ENCODE measurements at regions not wholly inside any gene's neighbourhood (a gene's known extent, or its start where the extent isn't known, plus 50 kb on each side); places are given as distances from the start of the nearest gene placed in this dataset.

DNA sequence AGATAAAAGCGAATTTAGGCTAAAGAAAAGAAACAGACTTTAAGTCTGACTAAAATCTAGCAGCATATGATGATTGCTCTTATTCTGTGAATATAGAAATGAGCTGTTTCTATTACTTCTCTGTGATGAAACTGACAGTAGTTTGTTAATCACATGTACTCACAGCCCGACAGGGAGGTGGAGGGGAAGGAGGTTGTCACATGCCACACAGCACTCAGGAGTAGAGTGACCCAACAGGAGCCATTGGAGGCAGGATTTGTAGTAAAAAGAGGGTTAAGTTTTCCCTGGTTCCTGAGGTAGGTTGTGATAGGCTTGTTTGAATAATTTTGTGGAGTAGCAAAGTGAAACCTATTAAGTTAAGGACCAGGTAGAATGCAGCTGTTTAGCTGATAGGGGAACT lies 495.9 kb downstream of the CENPC start:
- Histone ChIP-seq H3K4me3 (no peak overlapping the region), H3K4me1 (no peaks in the 10 kb centered on the region), H3K27me3 (no peaks in the 10 kb centered on the region), H3K36me3 (no peaks in the 10 kb centered on the region), H3K9me3 (no peaks in the 10 kb centered on the region), H3K9ac (ENCODE audit: low read depth in 2 of 2, low read length in 2 of 2) (no peak overlapping the region), H3K27ac (no peak overlapping the region)
- TF ChIP-seq, protein P1, sequence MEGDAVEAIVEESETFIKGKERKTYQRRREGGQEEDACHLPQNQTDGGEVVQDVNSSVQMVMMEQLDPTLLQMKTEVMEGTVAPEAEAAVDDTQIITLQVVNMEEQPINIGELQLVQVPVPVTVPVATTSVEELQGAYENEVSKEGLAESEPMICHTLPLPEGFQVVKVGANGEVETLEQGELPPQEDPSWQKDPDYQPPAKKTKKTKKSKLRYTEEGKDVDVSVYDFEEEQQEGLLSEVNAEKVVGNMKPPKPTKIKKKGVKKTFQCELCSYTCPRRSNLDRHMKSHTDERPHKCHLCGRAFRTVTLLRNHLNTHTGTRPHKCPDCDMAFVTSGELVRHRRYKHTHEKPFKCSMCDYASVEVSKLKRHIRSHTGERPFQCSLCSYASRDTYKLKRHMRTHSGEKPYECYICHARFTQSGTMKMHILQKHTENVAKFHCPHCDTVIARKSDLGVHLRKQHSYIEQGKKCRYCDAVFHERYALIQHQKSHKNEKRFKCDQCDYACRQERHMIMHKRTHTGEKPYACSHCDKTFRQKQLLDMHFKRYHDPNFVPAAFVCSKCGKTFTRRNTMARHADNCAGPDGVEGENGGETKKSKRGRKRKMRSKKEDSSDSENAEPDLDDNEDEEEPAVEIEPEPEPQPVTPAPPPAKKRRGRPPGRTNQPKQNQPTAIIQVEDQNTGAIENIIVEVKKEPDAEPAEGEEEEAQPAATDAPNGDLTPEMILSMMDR (IDR thresholded peaks at IDR 0.05) = no peak
- intact Hi-C loops (cut with DNase I) = no loop called here
- no peak for DNase-seq

DNA sequence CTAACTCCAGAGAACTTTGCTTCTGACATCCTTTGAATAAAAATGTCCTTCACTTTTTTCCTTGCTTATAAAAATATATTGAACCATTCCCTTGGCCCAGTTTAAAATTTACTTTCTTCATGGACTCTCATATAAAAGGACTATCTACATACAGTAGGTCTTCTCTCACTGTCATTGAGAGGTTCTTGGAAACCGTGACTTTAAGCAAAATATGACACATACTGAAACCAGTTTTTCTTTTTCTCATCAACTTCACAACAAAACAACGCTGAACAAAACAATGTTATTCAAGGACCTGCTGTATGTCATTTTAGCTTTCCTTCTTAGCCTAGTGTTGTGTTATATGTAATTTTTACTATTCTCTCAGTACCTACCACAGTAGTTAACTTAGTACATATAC lies 496.8 kb downstream of the CENPC start:
- Histone ChIP-seq H3K9ac (ENCODE audit: low read depth in 2 of 2, low read length in 2 of 2) (no peak overlapping the region), H3K27ac (no peak overlapping the region), H3K4me1 (no peaks in the 10 kb centered on the region), H3K9me3 (no peaks in the 10 kb centered on the region), H3K27me3 (no peaks in the 10 kb centered on the region), H3K4me3 (no peak overlapping the region), H3K36me3 (no peaks in the 10 kb centered on the region)
- no peak for DNase-seq
- TF ChIP-seq, protein P1 (IDR thresholded peaks at IDR 0.05) = no peak
- intact Hi-C loops (cut with DNase I) = no loop called here

DNA sequence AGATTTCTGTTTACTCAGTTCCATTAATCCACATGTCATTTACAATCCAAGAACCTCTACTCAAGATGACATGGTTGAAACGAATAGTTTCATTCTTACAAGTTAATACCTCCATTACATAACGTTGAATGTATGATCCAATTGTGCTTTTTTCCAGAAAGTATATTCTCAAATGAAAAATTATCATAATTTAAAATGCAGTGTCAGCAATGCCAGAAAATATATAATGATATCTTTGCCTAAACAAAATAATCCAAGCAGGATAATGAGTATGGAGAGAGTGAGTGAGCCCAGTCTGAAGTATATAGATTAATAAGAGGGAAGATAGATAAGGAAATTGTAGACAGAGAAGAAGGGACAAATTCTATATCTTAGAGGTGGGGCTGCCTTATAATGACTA lies 505.0 kb downstream of the CENPC start:
- TF ChIP-seq, protein P1 (IDR thresholded peaks at IDR 0.05) = no peak
- Histone ChIP-seq H3K4me1 (no peaks in the 10 kb centered on the region), H3K36me3 (no peaks in the 10 kb centered on the region), H3K9ac (ENCODE audit: low read depth in 2 of 2, low read length in 2 of 2) (no peak overlapping the region), H3K9me3 (no peaks in the 10 kb centered on the region), H3K27ac (no peak overlapping the region), H3K4me3 (no peak overlapping the region), H3K27me3 (no peaks in the 10 kb centered on the region)
- intact Hi-C loops (cut with DNase I) = no loop called here
- no peak for DNase-seq

DNA sequence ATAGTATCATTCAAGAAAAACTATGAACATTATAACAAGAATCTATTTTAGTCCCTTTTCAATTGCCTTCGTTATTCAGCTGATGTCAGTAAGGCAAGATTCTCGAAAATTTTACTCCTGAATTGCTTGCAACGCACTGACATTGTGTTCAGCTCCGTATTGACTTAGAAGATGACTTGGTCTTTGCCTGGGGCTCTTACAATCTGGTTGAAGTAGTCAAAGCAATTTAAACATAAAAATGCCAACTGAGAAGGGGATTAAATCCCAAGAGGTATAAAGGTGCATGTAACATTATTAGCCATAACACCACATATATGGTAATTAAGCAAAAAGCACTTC lies 507.1 kb downstream of the CENPC start:
- intact Hi-C loops (cut with DNase I) = no loop called here

DNA sequence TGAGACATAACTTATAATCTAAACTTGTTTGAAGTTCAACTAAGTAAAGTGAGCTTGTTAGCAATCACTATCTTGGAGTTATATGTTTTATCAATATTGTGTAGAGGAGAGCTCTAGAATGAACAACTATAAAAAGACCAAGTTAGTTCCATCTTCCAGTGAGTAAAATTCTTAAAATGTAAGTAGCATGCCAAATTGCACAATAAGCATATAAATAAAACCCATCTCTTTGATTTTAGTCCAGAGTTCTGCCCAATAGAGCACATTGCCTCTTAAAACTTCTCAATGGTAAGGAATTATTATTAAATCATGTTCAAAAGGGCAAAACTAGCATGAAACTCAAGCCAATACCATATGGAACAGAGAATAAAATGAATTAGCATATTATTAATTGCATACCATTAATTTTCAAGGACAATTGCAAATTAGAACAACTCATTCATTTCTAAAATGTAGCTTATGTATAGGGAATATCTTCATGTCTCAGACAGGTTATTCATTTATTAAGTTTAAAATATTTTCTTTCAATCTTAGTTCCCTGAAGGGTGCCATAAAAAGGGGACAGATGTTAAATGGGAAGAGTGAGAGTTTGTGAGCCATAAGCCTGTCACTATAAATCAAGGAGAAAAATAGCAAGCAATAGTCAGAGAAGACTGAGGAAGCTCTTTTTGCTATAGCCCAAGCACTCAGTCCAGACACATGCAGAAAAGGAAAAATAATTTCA lies 507.6 kb downstream of the CENPC start:
- no peak overlapping the region for H3K27ac ChIP-seq
- no peaks in the 10 kb centered on the region for H3K36me3 ChIP-seq
- H3K4me3 ChIP-seq = no peak overlapping the region
- H3K4me1 ChIP-seq = no peaks in the 10 kb centered on the region
- no peak overlapping the region for H3K9ac ChIP-seq (ENCODE audit: low read depth in 2 of 2, low read length in 2 of 2)
- TF ChIP-seq, protein P1 (IDR thresholded peaks at IDR 0.05) = no peak
- H3K27me3 ChIP-seq = no peaks in the 10 kb centered on the region
- intact Hi-C loops (cut with DNase I) = no loop called here
- no peaks in the 10 kb centered on the region for H3K9me3 ChIP-seq
- no peak for DNase-seq

More for the DNA sequence above, 507.1 kb downstream of the CENPC start:
- H3K27ac ChIP-seq = no peak overlapping the region
- H3K9me3 ChIP-seq = no peaks in the 10 kb centered on the region
- H3K36me3 ChIP-seq = no peaks in the 10 kb centered on the region
- H3K27me3 ChIP-seq = no peaks in the 10 kb centered on the region
- TF ChIP-seq, protein P1 (IDR thresholded peaks at IDR 0.05) = no peak
- H3K9ac ChIP-seq (ENCODE audit: low read depth in 2 of 2, low read length in 2 of 2) = no peak overlapping the region
- H3K4me1 ChIP-seq = no peaks in the 10 kb centered on the region
- no peak overlapping the region for H3K4me3 ChIP-seq
- no peak for DNase-seq

Data from colonic mucosa (tissue), 4 donors.